D721Med (cell line): ENCODE measurements at regions not wholly inside any gene's neighbourhood (a gene's known extent, or its start where the extent isn't known, plus 50 kb on each side); places are given as distances from the start of the nearest gene placed in this dataset.
"Not testable (repeated sequence)": the region's sequence is repeated elsewhere in the genome, so short reads cannot be mapped to it uniquely, and the experiment has no call there.

Experiments used
- DNase-seq: peaks from one replicate; pipeline ENCODE4 v3.0.0; 2011; ENCODE audit warnings: low spot score; ENCODE audit not compliant: insufficient read length
- FAIRE-seq: peaks from 2 replicates; lab custom pipeline; 2011; peaks lifted over from hg19 to GRCh38; lab: Jason Lieb, UNC
- TF ChIP-seq, protein P1 (sequence below): IDR thresholded peaks from 2 replicates; pipeline ENCODE4 v1.5.1; 2012; ENCODE audit warnings: mild to moderate bottlenecking, control low read depth; ENCODE audit not compliant: insufficient read depth; ENCODE audit errors: missing control alignments

DNA sequence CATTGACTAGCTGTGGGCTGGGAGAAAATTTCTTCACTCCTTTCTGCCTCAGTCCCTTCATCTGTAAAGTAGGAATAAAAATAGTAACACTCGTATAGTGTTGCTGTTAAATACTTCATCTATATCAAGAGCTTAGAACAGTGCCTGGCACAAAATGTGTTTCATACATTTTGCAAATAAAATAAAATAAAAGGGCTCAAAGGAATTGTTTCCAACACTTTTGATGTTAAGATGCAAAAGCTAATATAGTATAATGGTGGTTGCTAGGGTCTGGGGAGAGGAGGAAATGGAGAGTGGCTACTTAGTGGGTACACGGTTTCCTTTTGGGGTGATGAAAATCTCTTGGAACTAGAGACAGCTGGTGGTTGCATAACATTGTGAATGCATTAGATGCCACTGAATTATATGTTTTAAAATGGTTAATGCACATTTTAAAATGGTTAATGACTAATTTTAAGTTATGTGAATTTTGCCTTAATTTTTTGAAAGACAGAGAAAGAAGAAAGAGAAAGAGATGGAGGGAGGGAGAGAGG is 542.1 kb upstream of the ID2 start:
- DNase-seq = no peak
- no peak for FAIRE-seq
- TF ChIP-seq, protein P1, sequence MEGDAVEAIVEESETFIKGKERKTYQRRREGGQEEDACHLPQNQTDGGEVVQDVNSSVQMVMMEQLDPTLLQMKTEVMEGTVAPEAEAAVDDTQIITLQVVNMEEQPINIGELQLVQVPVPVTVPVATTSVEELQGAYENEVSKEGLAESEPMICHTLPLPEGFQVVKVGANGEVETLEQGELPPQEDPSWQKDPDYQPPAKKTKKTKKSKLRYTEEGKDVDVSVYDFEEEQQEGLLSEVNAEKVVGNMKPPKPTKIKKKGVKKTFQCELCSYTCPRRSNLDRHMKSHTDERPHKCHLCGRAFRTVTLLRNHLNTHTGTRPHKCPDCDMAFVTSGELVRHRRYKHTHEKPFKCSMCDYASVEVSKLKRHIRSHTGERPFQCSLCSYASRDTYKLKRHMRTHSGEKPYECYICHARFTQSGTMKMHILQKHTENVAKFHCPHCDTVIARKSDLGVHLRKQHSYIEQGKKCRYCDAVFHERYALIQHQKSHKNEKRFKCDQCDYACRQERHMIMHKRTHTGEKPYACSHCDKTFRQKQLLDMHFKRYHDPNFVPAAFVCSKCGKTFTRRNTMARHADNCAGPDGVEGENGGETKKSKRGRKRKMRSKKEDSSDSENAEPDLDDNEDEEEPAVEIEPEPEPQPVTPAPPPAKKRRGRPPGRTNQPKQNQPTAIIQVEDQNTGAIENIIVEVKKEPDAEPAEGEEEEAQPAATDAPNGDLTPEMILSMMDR = no peak

- FAIRE-seq (no peak), DNase-seq (no peak)
- TF ChIP-seq, protein P1 = no peak
Measured at GRCh38 chr2:8141079-8141707, 540.7 kb upstream of the ID2 start.

- FAIRE-seq = no peak
- TF ChIP-seq, protein P1 = no peak
Measured at GRCh38 chr2:8141780-8142179, 540.1 kb upstream of the ID2 start.

DNA sequence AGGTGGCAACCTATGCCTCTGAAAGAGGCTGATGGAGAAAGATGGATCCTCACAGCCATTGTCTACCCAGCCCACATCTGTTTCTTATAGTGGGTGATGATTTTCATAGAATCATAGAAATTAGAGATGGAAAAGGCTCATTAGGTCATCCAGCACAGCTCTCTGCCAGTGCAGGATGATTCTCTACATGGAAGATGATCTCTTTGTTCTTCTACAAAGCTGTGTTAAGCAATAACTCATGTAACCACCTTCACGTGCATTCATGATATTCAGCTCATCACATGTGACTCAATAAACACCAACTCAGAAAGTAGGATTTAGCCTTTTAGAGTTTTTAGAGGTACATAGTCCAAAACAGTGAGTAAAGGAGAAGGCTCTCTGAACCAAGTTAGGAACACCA is 539.4 kb upstream of the ID2 start:
- FAIRE-seq (no peak), DNase-seq (no peak)
- TF ChIP-seq, protein P1 = no peak

More at GRCh38 chr2:8141780-8142179, 540.1 kb upstream of the ID2 start:
- no peak for DNase-seq

DNA sequence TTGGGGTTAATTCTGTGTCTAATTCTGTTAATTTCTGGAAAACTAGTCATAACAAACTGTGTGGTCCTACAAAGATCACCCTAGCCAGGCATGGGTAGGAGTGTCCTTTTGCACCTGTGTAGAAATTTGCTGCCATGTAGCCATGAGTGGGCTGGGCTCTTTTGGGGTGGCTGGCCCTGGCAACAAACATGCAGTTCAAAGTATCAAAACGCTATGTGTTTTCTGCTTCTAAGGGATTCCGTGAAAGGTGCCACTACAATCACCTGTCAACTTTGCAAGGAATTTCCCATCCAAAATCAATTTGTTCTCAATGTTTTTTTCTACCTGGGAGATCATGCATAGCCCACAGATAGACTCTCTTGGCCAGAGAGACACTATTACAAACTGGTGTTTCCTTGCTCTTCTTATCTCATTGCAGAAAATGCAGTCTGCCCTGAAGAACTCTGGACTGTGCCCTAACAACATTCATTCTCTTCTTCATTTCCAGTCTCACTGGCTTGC is 537.7 kb upstream of the ID2 start:
- no peak for FAIRE-seq
- TF ChIP-seq, protein P1 = no peak
- DNase-seq = no peak

DNA sequence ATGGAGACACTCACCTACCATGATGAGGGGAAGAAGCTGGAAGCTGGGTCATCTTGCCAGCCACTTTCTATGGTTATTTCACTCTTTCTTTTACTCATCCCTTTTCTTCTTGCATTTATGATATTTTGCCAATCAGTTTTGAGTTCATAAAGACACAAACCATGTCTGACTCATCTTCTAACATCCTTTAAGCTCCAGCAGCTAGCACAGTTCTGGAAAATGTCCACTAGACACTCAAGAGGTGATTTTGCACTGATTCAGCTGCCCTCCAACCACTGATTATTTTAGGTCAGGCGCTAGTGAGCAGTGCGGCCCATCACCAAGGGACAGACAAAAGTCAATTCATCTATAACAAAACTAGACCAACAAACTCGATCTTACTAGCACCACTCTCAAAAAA is 537.1 kb upstream of the ID2 start:
- DNase-seq (no peak), FAIRE-seq (no peak)
- TF ChIP-seq, protein P1 = no peak

GRCh38 chr2:8145375-8145774 is 536.5 kb upstream of the ID2 start:
- DNase-seq, FAIRE-seq: not testable (repeated sequence)
